ENCODE measurements at regions not wholly inside any gene's neighbourhood (a gene's known extent, or its start where the extent isn't known, plus 50 kb on each side); places are given as distances from the start of the nearest gene placed in this dataset.

DNA sequence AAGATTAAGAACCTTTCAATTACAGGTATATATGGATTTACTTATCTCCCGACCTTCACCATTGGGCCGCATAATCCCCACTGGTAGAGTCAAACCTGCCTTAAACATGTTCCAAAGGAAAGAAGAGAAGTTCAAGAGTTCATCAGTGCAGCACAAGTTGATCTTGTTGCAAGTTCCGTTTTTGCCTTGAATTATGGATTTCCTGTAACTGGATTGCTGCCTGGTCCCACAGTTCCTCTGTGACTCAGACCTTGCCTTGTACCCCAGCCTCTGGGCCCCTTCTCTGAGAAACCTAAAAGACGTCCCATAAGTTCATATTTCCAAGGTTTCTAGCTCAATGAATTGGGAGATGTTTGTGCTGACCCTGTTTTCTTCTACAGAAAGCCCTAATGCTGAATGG is 112.5 kb upstream of the THBS1 start:
- TF ChIP-seq POLR2A (IDR thresholded peaks at IDR 0.05) = no peak
- no peak for TF ChIP-seq CTCF (IDR thresholded peaks at IDR 0.05 in 4 of 5, conservative IDR thresholded peaks at IDR 0.05 in 1 of 5)
